Rectal smooth muscle tissue (tissue), 1 donor: ENCODE measurements at regions not wholly inside any gene's neighbourhood (a gene's known extent, or its start where the extent isn't known, plus 50 kb on each side); places are given as distances from the start of the nearest gene placed in this dataset.

Experiments
- H3K27ac ChIP-seq: one replicate; pipeline ENCODE4 v1.7.0; 2013; ENCODE audit warnings: low read depth, low read length, inconsistent platforms
- H3K27me3 ChIP-seq: one replicate; pipeline ENCODE4 v1.7.0; 2013; ENCODE audit warnings: low read length; ENCODE audit not compliant: control insufficient read depth, insufficient read depth
- H3K36me3 ChIP-seq: one replicate; pipeline ENCODE4 v1.7.0; 2013; ENCODE audit warnings: low read length; ENCODE audit not compliant: control insufficient read depth, insufficient read depth
- H3K4me1 ChIP-seq: one replicate; pipeline ENCODE4 v1.7.0; 2013; ENCODE audit warnings: low read length; ENCODE audit not compliant: control insufficient read depth, insufficient read depth
- H3K4me3 ChIP-seq: one replicate; pipeline ENCODE4 v1.7.0; 2013; ENCODE audit warnings: low read length
- H3K9ac ChIP-seq: one replicate; pipeline ENCODE4 v1.7.0; 2013; ENCODE audit warnings: low read length

DNA sequence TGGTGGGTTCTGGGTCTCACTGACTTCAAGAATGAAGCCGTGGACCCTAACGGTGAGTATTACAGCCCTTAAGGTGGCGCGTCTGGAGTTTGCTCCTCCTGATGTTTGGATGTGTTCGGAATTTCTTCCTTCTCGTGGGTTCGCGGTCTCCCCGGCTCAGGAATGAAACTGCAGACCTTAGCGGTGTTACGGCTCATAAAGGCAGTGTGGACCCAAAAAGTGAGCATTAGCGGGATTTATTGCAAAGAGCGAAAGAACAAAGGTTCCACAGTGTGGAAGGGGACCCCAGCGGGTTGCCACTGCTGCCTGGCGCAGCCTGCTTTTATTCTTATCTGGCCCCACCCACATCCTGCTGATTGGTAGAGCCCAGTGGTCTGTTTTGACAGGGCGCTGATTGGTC is 420.5 kb upstream of the BCHE start:
- H3K27ac ChIP-seq, result no peak overlapping the region
- no peaks in the 10 kb centered on the region for H3K4me1 ChIP-seq
- H3K36me3 ChIP-seq, result no peaks in the 10 kb centered on the region
- no peak overlapping the region for H3K4me3 ChIP-seq
- no peaks in the 10 kb centered on the region for H3K27me3 ChIP-seq
- H3K9ac ChIP-seq, result no peak overlapping the region

DNA sequence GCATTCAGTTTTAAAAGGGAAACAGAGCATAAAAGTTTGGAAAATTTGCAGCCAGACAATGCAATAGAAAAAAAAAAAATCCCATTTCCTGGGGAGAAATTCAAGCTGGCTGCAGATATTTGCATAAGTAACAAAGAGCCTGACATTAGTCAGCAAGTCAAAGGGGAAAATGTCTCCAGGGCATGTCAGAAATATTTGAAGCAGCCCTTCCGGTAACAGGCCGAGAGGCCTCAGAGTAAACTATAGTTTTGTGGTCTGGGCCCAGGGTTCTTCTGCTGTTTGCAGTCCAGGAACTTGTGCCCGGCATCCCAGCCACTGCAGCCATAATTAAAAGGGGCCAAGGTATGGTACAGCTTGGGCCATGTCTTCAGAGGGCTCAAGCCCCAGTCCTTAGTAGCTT is 411.6 kb upstream of the BCHE start:
- no peak overlapping the region for H3K9ac ChIP-seq
- H3K4me1 ChIP-seq, result no peaks in the 10 kb centered on the region
- no peaks in the 10 kb centered on the region for H3K36me3 ChIP-seq
- H3K27ac ChIP-seq, result no peak overlapping the region
- no peak overlapping the region for H3K4me3 ChIP-seq
- no peaks in the 10 kb centered on the region for H3K27me3 ChIP-seq

DNA sequence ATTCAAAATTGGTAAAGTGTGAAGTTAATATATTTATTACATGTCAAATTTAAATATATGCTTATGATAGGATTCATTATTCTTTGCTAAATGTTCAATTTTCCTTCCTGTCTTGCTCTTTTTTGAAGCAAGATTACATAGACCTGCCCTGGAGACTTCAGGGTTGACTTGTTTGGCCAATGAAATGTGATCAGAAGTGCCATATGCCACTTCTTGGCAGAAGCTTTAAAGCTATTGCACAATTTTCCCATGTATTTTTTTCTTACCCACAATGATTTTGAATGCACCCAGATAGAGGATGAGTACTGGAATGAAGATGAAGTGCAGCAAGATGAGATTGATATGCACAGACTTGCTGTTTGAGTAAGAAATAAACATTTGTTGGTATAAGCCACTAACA is 406.3 kb upstream of the BCHE start:
- Histone ChIP-seq H3K27me3 (no peaks in the 10 kb centered on the region), H3K27ac (no peak overlapping the region), H3K36me3 (no peaks in the 10 kb centered on the region), H3K9ac (no peak overlapping the region), H3K4me1 (no peaks in the 10 kb centered on the region), H3K4me3 (no peak overlapping the region)

- Histone ChIP-seq H3K27ac (no peak overlapping the region), H3K4me3 (no peak overlapping the region), H3K36me3 (no peaks in the 10 kb centered on the region), H3K27me3 (no peaks in the 10 kb centered on the region), H3K9ac (no peak overlapping the region), H3K4me1 (no peaks in the 10 kb centered on the region)
Measured at GRCh38 chr3:166223120-166223519, 385.9 kb upstream of the BCHE start.

DNA sequence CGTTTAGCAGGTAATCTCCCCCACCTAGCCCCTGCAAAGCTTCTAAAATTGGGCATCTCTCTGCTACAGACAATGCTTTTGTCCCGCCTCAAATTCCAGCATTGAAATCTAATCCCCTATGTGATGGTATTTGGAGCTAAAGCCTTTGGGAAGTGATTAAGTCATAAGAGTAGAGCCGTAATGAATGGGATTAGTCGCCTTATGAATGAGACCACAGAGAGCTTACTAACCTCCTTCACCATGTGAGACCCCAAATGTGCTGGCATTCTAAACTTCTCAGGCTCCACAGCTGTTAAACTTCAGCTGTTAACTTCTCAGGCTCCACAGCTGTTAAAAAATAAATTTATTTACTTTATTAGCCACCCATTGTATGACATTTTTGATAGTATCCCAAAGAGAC is 374.2 kb upstream of the BCHE start:
- no peaks in the 10 kb centered on the region for H3K4me1 ChIP-seq
- no peak overlapping the region for H3K9ac ChIP-seq
- no peaks in the 10 kb centered on the region for H3K36me3 ChIP-seq
- H3K27ac ChIP-seq, result no peak overlapping the region
- no peak overlapping the region for H3K4me3 ChIP-seq
- no peaks in the 10 kb centered on the region for H3K27me3 ChIP-seq

- no peak overlapping the region for H3K27ac ChIP-seq
- H3K27me3 ChIP-seq, result no peaks in the 10 kb centered on the region
- no peaks in the 10 kb centered on the region for H3K36me3 ChIP-seq
- H3K4me1 ChIP-seq, result no peaks in the 10 kb centered on the region
- H3K4me3 ChIP-seq, result no peak overlapping the region
- no peak overlapping the region for H3K9ac ChIP-seq
Measured at GRCh38 chr3:166209701-166210100, 372.5 kb upstream of the BCHE start.

GRCh38 chr3:166205158-166205557 is 367.9 kb upstream of the BCHE start:
- Histone ChIP-seq H3K27ac (no peak overlapping the region), H3K36me3 (no peaks in the 10 kb centered on the region), H3K27me3 (no peaks in the 10 kb centered on the region), H3K4me1 (no peaks in the 10 kb centered on the region), H3K4me3 (no peak overlapping the region), H3K9ac (no peak overlapping the region)

DNA sequence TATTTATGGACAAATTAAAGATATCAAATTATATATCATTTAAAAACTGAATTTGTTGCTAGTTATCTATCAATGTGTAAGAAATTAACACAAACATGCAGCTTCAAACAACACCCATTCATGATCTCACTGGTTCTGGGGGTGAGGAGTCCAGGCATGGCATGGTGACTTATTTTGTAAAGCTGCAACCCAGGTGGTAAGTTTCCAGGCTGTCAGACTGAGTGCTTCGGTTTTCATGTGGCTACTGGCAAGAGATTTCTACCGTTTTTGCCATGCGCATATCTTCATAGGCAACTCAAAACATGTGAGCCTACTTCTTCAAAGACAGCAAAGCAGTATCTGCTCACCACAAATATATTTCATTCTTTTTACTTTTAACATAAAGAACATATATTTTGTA is 364.3 kb upstream of the BCHE start:
- H3K27ac ChIP-seq, result no peak overlapping the region
- no peaks in the 10 kb centered on the region for H3K27me3 ChIP-seq

DNA sequence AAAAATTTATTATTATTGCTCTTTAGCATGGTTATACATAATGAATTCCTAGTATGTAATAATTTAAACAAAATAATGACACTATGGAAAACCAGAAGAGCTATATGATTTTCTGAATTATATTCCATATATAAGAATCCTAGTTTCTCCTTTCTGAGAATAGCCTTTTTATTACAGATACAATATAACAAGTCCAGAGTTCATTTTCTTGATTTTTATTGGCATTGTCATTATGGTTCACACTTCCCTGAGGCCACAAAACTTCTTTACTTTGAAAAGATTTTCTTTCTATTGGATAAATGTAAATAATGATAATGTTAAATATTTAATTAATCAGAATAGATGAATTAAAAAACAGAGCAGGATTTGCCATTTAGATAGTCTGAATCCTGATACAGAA is 362.3 kb upstream of the BCHE start:
- Histone ChIP-seq H3K4me3 (no peak overlapping the region), H3K4me1 (no peaks in the 10 kb centered on the region), H3K27ac (no peak overlapping the region), H3K9ac (no peak overlapping the region), H3K36me3 (no peaks in the 10 kb centered on the region), H3K27me3 (no peaks in the 10 kb centered on the region)

More for the DNA sequence above, 364.3 kb upstream of the BCHE start:
- no peaks in the 10 kb centered on the region for H3K36me3 ChIP-seq
- H3K4me3 ChIP-seq, result no peak overlapping the region
- no peaks in the 10 kb centered on the region for H3K4me1 ChIP-seq
- no peak overlapping the region for H3K9ac ChIP-seq

- no peak overlapping the region for H3K27ac ChIP-seq
- H3K4me3 ChIP-seq, result no peak overlapping the region
- H3K4me1 ChIP-seq, result no peaks in the 10 kb centered on the region
- no peak overlapping the region for H3K9ac ChIP-seq
- no peaks in the 10 kb centered on the region for H3K36me3 ChIP-seq
- no peaks in the 10 kb centered on the region for H3K27me3 ChIP-seq
Measured at GRCh38 chr3:166195808-166196207, 358.6 kb upstream of the BCHE start.

GRCh38 chr3:166191411-166191810 is 354.2 kb upstream of the BCHE start:
- H3K9ac ChIP-seq, result no peak overlapping the region

DNA sequence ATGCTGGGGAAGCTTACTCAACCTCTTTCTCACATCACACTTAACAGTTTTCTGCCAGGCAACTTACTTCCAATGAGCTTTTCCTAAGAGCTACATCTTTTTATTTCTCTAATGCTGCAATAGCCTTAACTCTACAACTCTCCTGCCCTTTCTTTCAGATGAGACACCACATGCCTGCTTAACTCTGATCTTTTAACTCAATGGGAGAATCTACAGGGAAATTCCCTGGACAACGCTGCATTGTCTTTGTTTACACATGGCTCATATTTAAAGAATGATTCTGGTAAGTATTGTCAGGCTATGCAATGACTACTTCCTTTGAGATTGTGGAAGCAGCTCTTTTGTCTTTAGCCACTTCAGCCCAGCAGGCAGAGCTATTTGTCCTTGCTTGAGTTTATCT is 353.1 kb upstream of the BCHE start:
- Histone ChIP-seq H3K9ac (no peak overlapping the region), H3K36me3 (no peaks in the 10 kb centered on the region), H3K4me3 (no peak overlapping the region), H3K27me3 (no peaks in the 10 kb centered on the region), H3K27ac (no peak overlapping the region), H3K4me1 (no peaks in the 10 kb centered on the region)

More at GRCh38 chr3:166191411-166191810, 354.2 kb upstream of the BCHE start:
- Histone ChIP-seq H3K4me3 (no peak overlapping the region), H3K4me1 (no peaks in the 10 kb centered on the region), H3K36me3 (no peaks in the 10 kb centered on the region), H3K27ac (no peak overlapping the region), H3K27me3 (no peaks in the 10 kb centered on the region)

GRCh38 chr3:166187237-166187636 is 350.0 kb upstream of the BCHE start:
- Histone ChIP-seq H3K4me1 (no peaks in the 10 kb centered on the region), H3K36me3 (no peaks in the 10 kb centered on the region), H3K27me3 (no peaks in the 10 kb centered on the region), H3K9ac (no peak overlapping the region), H3K4me3 (no peak overlapping the region), H3K27ac (no peak overlapping the region)
